DOHH2 (cell line): ENCODE measurements at regions not wholly inside any gene's neighbourhood (a gene's known extent, or its start where the extent isn't known, plus 50 kb on each side); places are given as distances from the start of the nearest gene placed in this dataset.

Source experiments
- EZH2phosphoT487 ChIP-seq: fragments of 200-600 bp; sonication (generic); IDR thresholded peaks from 2 replicates; pipeline ENCODE4 v1.6.1; 2017; ENCODE audit warnings: borderline replicate concordance, mild to moderate bottlenecking, antibody characterized with exemption, low read length, moderate library complexity, mixed read lengths
- TF ChIP-seq, protein P1 (sequence below): fragments of 200-600 bp; sonication (generic); IDR thresholded peaks from one replicate; pipeline ENCODE4 v1.5.1; 2014; ENCODE audit warnings: antibody characterized with exemption, mild to moderate bottlenecking, low read depth, low read length; ENCODE audit not compliant: poor library complexity, severe bottlenecking

DNA sequence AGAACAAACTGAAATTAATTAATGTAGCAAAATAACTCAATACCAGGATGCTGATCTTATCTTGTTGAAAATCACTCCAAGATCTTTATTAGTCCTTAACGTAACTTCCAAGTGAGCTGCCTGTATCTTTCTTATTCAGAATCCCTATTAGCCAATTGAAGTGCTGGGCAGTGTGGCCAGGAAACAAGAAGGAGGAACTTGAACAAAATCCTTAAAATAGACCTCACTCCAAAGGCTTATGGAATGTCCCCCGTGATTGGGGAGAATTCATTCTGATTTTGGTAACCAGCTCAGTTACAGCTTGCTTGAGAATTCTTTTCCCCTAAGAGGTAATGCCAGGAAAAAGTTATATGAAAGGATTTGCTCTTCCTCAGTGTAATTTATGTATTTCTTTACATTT, 171.0 kb downstream of the DEPDC1B start:
- TF ChIP-seq, protein P1, sequence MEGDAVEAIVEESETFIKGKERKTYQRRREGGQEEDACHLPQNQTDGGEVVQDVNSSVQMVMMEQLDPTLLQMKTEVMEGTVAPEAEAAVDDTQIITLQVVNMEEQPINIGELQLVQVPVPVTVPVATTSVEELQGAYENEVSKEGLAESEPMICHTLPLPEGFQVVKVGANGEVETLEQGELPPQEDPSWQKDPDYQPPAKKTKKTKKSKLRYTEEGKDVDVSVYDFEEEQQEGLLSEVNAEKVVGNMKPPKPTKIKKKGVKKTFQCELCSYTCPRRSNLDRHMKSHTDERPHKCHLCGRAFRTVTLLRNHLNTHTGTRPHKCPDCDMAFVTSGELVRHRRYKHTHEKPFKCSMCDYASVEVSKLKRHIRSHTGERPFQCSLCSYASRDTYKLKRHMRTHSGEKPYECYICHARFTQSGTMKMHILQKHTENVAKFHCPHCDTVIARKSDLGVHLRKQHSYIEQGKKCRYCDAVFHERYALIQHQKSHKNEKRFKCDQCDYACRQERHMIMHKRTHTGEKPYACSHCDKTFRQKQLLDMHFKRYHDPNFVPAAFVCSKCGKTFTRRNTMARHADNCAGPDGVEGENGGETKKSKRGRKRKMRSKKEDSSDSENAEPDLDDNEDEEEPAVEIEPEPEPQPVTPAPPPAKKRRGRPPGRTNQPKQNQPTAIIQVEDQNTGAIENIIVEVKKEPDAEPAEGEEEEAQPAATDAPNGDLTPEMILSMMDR: no peak
- no peak for TF ChIP-seq EZH2phosphoT487
